A673 (cell line): ENCODE measurements at regions not wholly inside any gene's neighbourhood (a gene's known extent, or its start where the extent isn't known, plus 50 kb on each side); places are given as distances from the start of the nearest gene placed in this dataset.

Experiments used
- EZH2 ChIP-seq: fragments of 200-600 bp; sonication (generic); IDR thresholded peaks from 2 replicates; pipeline ENCODE4 v1.6.1; 2017; ENCODE audit warnings: borderline replicate concordance, low read depth, mild to moderate bottlenecking, mixed read lengths, antibody characterized with exemption, low read length; ENCODE audit not compliant: poor library complexity, severe bottlenecking
- TF ChIP-seq, protein P1 (sequence below): fragments of 300-800, 200-600 bp; sonication (generic); conservative IDR thresholded peaks from 2 replicates; pipeline ENCODE4 v1.5.1; 2017; ENCODE audit warnings: low read depth, mild to moderate bottlenecking, antibody characterized with exemption, low read length, moderate library complexity, mixed read lengths

DNA sequence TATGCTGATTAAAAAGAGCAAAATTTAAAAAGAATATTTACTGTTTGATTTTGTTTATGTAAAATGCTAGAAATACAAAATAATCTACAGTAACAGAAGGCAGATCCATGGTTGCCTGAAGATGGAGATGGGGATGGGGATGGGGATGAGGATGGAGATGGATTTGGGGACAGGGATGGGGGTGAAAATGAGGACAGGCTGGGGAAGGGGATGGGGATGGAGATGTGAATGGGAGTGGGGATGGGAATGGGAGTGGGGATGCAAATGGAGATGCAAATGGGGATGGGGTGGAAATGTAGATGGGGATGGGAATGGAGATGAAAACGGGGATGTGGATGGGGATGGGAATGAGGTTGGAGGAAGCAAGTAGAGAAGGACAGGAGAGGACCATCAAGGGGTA lies 252.2 kb downstream of the PLPP3 start:
- no peak for TF ChIP-seq EZH2
- TF ChIP-seq, protein P1, sequence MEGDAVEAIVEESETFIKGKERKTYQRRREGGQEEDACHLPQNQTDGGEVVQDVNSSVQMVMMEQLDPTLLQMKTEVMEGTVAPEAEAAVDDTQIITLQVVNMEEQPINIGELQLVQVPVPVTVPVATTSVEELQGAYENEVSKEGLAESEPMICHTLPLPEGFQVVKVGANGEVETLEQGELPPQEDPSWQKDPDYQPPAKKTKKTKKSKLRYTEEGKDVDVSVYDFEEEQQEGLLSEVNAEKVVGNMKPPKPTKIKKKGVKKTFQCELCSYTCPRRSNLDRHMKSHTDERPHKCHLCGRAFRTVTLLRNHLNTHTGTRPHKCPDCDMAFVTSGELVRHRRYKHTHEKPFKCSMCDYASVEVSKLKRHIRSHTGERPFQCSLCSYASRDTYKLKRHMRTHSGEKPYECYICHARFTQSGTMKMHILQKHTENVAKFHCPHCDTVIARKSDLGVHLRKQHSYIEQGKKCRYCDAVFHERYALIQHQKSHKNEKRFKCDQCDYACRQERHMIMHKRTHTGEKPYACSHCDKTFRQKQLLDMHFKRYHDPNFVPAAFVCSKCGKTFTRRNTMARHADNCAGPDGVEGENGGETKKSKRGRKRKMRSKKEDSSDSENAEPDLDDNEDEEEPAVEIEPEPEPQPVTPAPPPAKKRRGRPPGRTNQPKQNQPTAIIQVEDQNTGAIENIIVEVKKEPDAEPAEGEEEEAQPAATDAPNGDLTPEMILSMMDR: no peak
